H1 (cell line): ENCODE measurements at regions not wholly inside any gene's neighbourhood (a gene's known extent, or its start where the extent isn't known, plus 50 kb on each side); places are given as distances from the start of the nearest gene placed in this dataset.

Source experiments
- CTCF ChIA-PET: fragments of 300-600 bp; sonication (Branson Sonifier 250); formaldehyde crosslinking; loops from one replicate; lab custom pipeline; 2021; ENCODE audit not compliant: partially characterized antibody; lab: Charles Lee
- POLR2A ChIA-PET: fragments of 300-600 bp; sonication (Branson Sonifier 250); formaldehyde crosslinking; loops from one replicate; lab custom pipeline; 2021; ENCODE audit warnings: inconsistent platforms; ENCODE audit not compliant: partially characterized antibody; lab: Charles Lee
- DNase-seq, 2 experiments: peaks; one replicate each; pipeline versions ENCODE4 v3.0.0 to v3.0.0-alpha.2; 2010 to 2022; ENCODE audit warnings: low spot score in 2 of 2, low read depth in 1 of 2, mixed read lengths in 1 of 2
- FAIRE-seq: peaks from 2 replicates; lab custom pipeline; 2011; peaks lifted over from hg19 to GRCh38; lab: Jason Lieb, UNC
- H2AFZ ChIP-seq: 2 replicates; pipeline ENCODE4 v1.8.1; 2012; ENCODE audit warnings: low read length, inconsistent platforms
- H2AK5ac ChIP-seq: 2 replicates; pipeline ENCODE4 v1.6.1; 2013; ENCODE audit warnings: low read depth, low read length
- H2BK120ac ChIP-seq: replicated peaks from 2 replicates; pipeline ENCODE3; 2013; ENCODE audit warnings: low read depth, low read length, inconsistent platforms
- H2BK12ac ChIP-seq: 2 replicates; pipeline ENCODE4 v1.6.1; 2013; ENCODE audit warnings: low read depth, low read length
- H2BK15ac ChIP-seq: 2 replicates; pipeline ENCODE4 v1.6.1; 2013; ENCODE audit warnings: low read length
- H2BK20ac ChIP-seq: 2 replicates; pipeline ENCODE4 v1.6.1; 2013; ENCODE audit warnings: low read length
- H2BK5ac ChIP-seq: 2 replicates; pipeline ENCODE4 v1.6.1; 2013; ENCODE audit warnings: low read depth, low read length
- H3K14ac ChIP-seq: 2 replicates; pipeline ENCODE4 v1.6.1; 2013; ENCODE audit warnings: inconsistent platforms; ENCODE audit not compliant: insufficient read length
- H3K18ac ChIP-seq: 2 replicates; pipeline ENCODE4 v1.6.1; 2013; ENCODE audit warnings: low read length; ENCODE audit errors: extremely low read depth
- H3K23ac ChIP-seq: 2 replicates; pipeline ENCODE4 v1.6.1; 2013; ENCODE audit warnings: inconsistent platforms; ENCODE audit not compliant: insufficient read length
- H3K23me2 ChIP-seq: 2 replicates; pipeline ENCODE4 v1.6.1; 2013; ENCODE audit warnings: low read depth, low read length
- H3K27ac ChIP-seq: 2 replicates; pipeline ENCODE4 v1.6.1; 2011; ENCODE audit warnings: low read depth, low read length, inconsistent platforms
- H3K27me3 ChIP-seq, 4 experiments: replicated peaks in 1 of 4; 1 replicate in 1 of 4; 2 replicates in 3 of 4; pipeline versions ENCODE4 v1.6.1 to v1.8.1; 2011 to 2013; ENCODE audit warnings: low read length in 3 of 4, mild to moderate bottlenecking in 3 of 4, inconsistent platforms in 2 of 4, mixed read lengths in 2 of 4, moderate library complexity in 1 of 4; ENCODE audit not compliant: control insufficient read depth in 3 of 4, insufficient read depth in 3 of 4; ENCODE audit errors: extremely low read depth in 1 of 4
- H3K36me3 ChIP-seq, 4 experiments: 2 replicates each; pipeline versions ENCODE4 v1.6.1 to v1.8.1; 2011 to 2013; ENCODE audit warnings: mild to moderate bottlenecking in 4 of 4, low read length in 3 of 4, moderate library complexity in 2 of 4, control low read depth in 1 of 4, inconsistent platforms in 1 of 4; ENCODE audit not compliant: insufficient read depth in 4 of 4, control insufficient read depth in 2 of 4
- H3K4ac ChIP-seq: replicated peaks from 2 replicates; pipeline ENCODE3; 2013; ENCODE audit warnings: low read length, low read depth, mixed read lengths, inconsistent platforms; ENCODE audit not compliant: insufficient read length
- H3K4me1 ChIP-seq, 4 experiments: replicated peaks in 1 of 4; 1 replicate in 1 of 4; 2 replicates in 3 of 4; pipeline versions ENCODE4 v1.6.1 to v1.8.1; 2011 to 2013; ENCODE audit warnings: low read length in 3 of 4, inconsistent platforms in 2 of 4, mixed read lengths in 1 of 4; ENCODE audit not compliant: insufficient read depth in 4 of 4, control insufficient read depth in 3 of 4
- H3K4me2 ChIP-seq, 2 experiments: 2 replicates each; pipeline versions ENCODE4 v1.6.1 to v1.8.1; 2011 to 2013; ENCODE audit warnings: low read depth in 2 of 2, low read length in 2 of 2, control low read depth in 1 of 2, inconsistent platforms in 1 of 2, mild to moderate bottlenecking in 1 of 2; ENCODE audit not compliant: insufficient read depth in 1 of 2
- H3K4me3 ChIP-seq, 4 experiments: fragments of 200-600, 300-600 bp in 1 of 4; sonication (generic), shearing (Covaris generic), sonication (Bioruptor Twin) in 1 of 4; 2 replicates each; pipeline versions ENCODE4 v1.5.1 to v1.8.1; 2011 to 2016; ENCODE audit warnings: low read length in 4 of 4, low read depth in 3 of 4, control low read depth in 2 of 4, inconsistent platforms in 2 of 4, mild to moderate bottlenecking in 2 of 4, mixed read lengths in 1 of 4, moderate library complexity in 1 of 4; ENCODE audit not compliant: insufficient read depth in 2 of 4; ENCODE audit errors: extremely low read depth in 1 of 4
- H3K56ac ChIP-seq: replicated peaks from 2 replicates; pipeline ENCODE3; 2013; ENCODE audit warnings: low read depth, mild to moderate bottlenecking, mixed read lengths, low read length, inconsistent platforms; ENCODE audit not compliant: insufficient read length
- H3K79me1 ChIP-seq: 2 replicates; pipeline ENCODE4 v1.6.1; 2013; ENCODE audit warnings: low read depth, low read length, control low read depth
- H3K79me2 ChIP-seq, 2 experiments: 2 replicates each; pipeline versions ENCODE4 v1.6.1 to v1.8.1; 2012 to 2013; ENCODE audit warnings: low read length in 2 of 2, mild to moderate bottlenecking in 2 of 2, inconsistent platforms in 1 of 2; ENCODE audit not compliant: insufficient read depth in 2 of 2, control insufficient read depth in 1 of 2
- H3K9ac ChIP-seq, 4 experiments: replicated peaks in 1 of 4; 1 replicate in 1 of 4; 2 replicates in 3 of 4; pipeline versions ENCODE4 v1.6.1 to v1.8.1; 2011 to 2013; ENCODE audit warnings: low read depth in 3 of 4, low read length in 3 of 4, control low read depth in 2 of 4, mild to moderate bottlenecking in 2 of 4, moderate library complexity in 2 of 4, inconsistent platforms in 1 of 4; ENCODE audit errors: extremely low read depth in 1 of 4
- H3K9me3 ChIP-seq, 2 experiments: 2 replicates each; pipeline versions ENCODE4 v1.6.1 to v1.8.1; 2012 to 2013; ENCODE audit warnings: mild to moderate bottlenecking in 2 of 2, moderate library complexity in 2 of 2, control low read depth in 1 of 2, inconsistent platforms in 1 of 2, low read depth in 1 of 2, low read length in 1 of 2, mixed read lengths in 1 of 2; ENCODE audit not compliant: insufficient read depth in 2 of 2
- H4K20me1 ChIP-seq, 2 experiments: replicated peaks in 1 of 2; 2 replicates each; pipeline versions ENCODE3 to v1.8.1; 2011 to 2013; ENCODE audit warnings: inconsistent platforms in 2 of 2, low read length in 2 of 2, mild to moderate bottlenecking in 1 of 2; ENCODE audit not compliant: insufficient read depth in 2 of 2, control insufficient read depth in 1 of 2
- H4K5ac ChIP-seq: 2 replicates; pipeline ENCODE4 v1.6.1; 2013; ENCODE audit warnings: low read length, low read depth, mixed read lengths, inconsistent platforms; ENCODE audit not compliant: insufficient read length
- H4K8ac ChIP-seq: 2 replicates; pipeline ENCODE4 v1.8.0; 2013; ENCODE audit warnings: mild to moderate bottlenecking, moderate library complexity, low read length, inconsistent platforms; ENCODE audit not compliant: insufficient read depth; ENCODE audit errors: extremely low read depth
- H4K91ac ChIP-seq: replicated peaks from 2 replicates; pipeline ENCODE3; 2013; ENCODE audit warnings: low read length, mixed read lengths, inconsistent platforms; ENCODE audit not compliant: insufficient read length
- BACH1 ChIP-seq: IDR thresholded peaks from 2 replicates; pipeline ENCODE4 v1.6.1; 2012; ENCODE audit warnings: low read length, improper control_type of control experiment
- CHD2 ChIP-seq: IDR thresholded peaks from 2 replicates; pipeline ENCODE4 v1.6.1; 2012; ENCODE audit warnings: low read length, improper control_type of control experiment
- PHF8 ChIP-seq: fragments of 200-600 bp; sonication (generic); conservative IDR thresholded peaks from 2 replicates; pipeline ENCODE4 v1.7.1; 2012; ENCODE audit warnings: low read depth, mild to moderate bottlenecking, inconsistent platforms, low read length, moderate library complexity
- TCF12 ChIP-seq: IDR thresholded peaks from 2 replicates; pipeline ENCODE4 v1.6.1; 2011; ENCODE audit warnings: low read depth, mild to moderate bottlenecking, low read length
- WGBS, 2 experiments: shearing (Covaris generic) in 1 of 2; methylation state at CpG; one replicate each; pipeline versions ENCODE4 v1.1.6 to v1.1.7; 2013 to 2015; ENCODE audit warnings: low lambda C conversion rate in 2 of 2, mixed read lengths in 2 of 2, inconsistent platforms in 1 of 2, low coverage in 1 of 2, missing lambda C conversion rate in 1 of 2; ENCODE audit not compliant: insufficient replicate concordance in 2 of 2, insufficient coverage in 1 of 2, insufficient read length in 1 of 2; ENCODE audit errors: extremely low coverage in 1 of 2, missing lambda C conversion rate in 1 of 2; 5-methylcytosine and 5-hydroxymethylcytosine counted together

- Histone ChIP-seq H2AK5ac (no peak overlapping the region), H2BK15ac (no peak overlapping the region), H4K91ac (no peak overlapping the region), H2BK12ac (no peak overlapping the region), H3K36me3 (no peaks in the 10 kb centered on the region), H3K27ac (no peak overlapping the region), H4K5ac (no peak overlapping the region), H3K4me3 (no peak overlapping the region), H3K79me2 (no peaks in the 10 kb centered on the region), H3K4ac (no peak overlapping the region), H3K23ac (no peak overlapping the region), H3K79me1 (no peaks in the 10 kb centered on the region), H2BK120ac (no peak overlapping the region), H3K56ac (no peak overlapping the region), H3K23me2 (no peaks in the 10 kb centered on the region), H3K18ac (no peak overlapping the region), H3K9ac (no peak overlapping the region), H2AFZ (no peak overlapping the region), H4K20me1 (no peaks in the 10 kb centered on the region), H2BK20ac (no peak overlapping the region), H3K27me3 (no peaks in the 10 kb centered on the region), H3K9me3 (peaks cover 56 to 84% of the 10 kb centered on the region in 2 experiments), H2BK5ac (no peak overlapping the region), H3K4me1 (no peaks in the 10 kb centered on the region), H3K4me2 (no peak overlapping the region), H3K14ac (no peak overlapping the region), H4K8ac (no peak overlapping the region)
- CTCF ChIA-PET, result interaction anchor here (0.8 kb wide), 1 partner anchor 183 kb away, joined by 3 read pairs; no protein-coding TSS in a partner anchor
- POLR2A ChIA-PET, result no interaction called here
- TF ChIP-seq TCF12 (no peak), BACH1 (no peak), CHD2 (no peak), PHF8 (no peak)
- no peak for DNase-seq
- WGBS, 2 experiments, result 62% methylated on average over 6 of the region's 6 CpGs; no CpG with 5 or more reads in 1 of the 2 experiments
- FAIRE-seq, result no peak
Observed at GRCh38 chr20:56160956-56161355, 87.6 kb upstream of the MC3R start.
